HFFc6 (cell line): ENCODE measurements at regions not wholly inside any gene's neighbourhood (a gene's known extent, or its start where the extent isn't known, plus 50 kb on each side); places are given as distances from the start of the nearest gene placed in this dataset.
A peak's percentile ranks its signal among the peaks of the same experiment; 100 is the strongest.

Experiments
- DNase-seq: peaks from one replicate; pipeline ENCODE4 v3.0.0-alpha.2; 2018
- H3K27ac Mint-ChIP-seq: 2 replicates; pipeline ENCODE4 v1.8.0; 2020; ENCODE audit warnings: mild to moderate bottlenecking, mixed read lengths
- H3K27me3 Mint-ChIP-seq: 2 replicates; pipeline ENCODE4 v1.8.0; 2021; ENCODE audit warnings: mild to moderate bottlenecking, moderate library complexity, mixed read lengths; ENCODE audit not compliant: insufficient read depth
- H3K36me3 Mint-ChIP-seq: 2 replicates; pipeline ENCODE4 v1.8.0; 2021; ENCODE audit warnings: low read depth, mixed read lengths
- H3K4me1 Mint-ChIP-seq: 2 replicates; pipeline ENCODE4 v1.8.0; 2020; ENCODE audit warnings: low read depth, mixed read lengths
- H3K4me3 Mint-ChIP-seq: 2 replicates; pipeline ENCODE4 v1.8.0; 2020; ENCODE audit warnings: mild to moderate bottlenecking, moderate library complexity, mixed read lengths
- H3K9me3 Mint-ChIP-seq: 2 replicates; pipeline ENCODE4 v1.8.0; 2020; ENCODE audit warnings: mild to moderate bottlenecking, mixed read lengths
- TF ChIP-seq, protein P1 (sequence below): fragments of 200-600 bp; sonication (generic); IDR thresholded peaks from 2 replicates; pipeline ENCODE4 v1.5.0; 2021; ENCODE audit warnings: antibody characterized with exemption, mild to moderate bottlenecking

DNA sequence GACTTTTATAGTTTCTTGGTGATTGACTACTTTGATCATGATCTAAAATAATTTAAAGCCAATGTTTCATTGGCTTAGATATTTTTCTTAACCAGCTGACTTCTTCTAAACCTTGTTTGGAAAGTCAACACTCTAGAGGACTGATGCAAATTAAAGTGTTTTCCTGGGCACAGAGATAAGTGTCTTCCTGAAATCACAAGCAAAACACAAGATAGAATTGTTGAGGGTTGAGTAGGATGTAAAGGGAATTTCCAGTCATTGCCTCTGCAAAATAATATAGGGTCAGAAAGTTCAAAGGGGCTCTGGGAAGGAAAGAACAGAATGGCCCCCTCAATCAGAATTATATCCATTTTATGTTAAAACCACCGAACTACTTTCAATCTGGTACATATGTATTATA is 156.3 kb upstream of the LRIG3 start:
- Mint-ChIP-seq H3K4me3 (no peak overlapping the region), H3K4me1 (peaks cover 17% of the 10 kb centered on the region), H3K27me3 (no peaks in the 10 kb centered on the region; the same call in 1 of the 2 replicates), H3K27ac (no peak overlapping the region), H3K36me3 (no peaks in the 10 kb centered on the region), H3K9me3 (no peaks in the 10 kb centered on the region)
- TF ChIP-seq, protein P1, sequence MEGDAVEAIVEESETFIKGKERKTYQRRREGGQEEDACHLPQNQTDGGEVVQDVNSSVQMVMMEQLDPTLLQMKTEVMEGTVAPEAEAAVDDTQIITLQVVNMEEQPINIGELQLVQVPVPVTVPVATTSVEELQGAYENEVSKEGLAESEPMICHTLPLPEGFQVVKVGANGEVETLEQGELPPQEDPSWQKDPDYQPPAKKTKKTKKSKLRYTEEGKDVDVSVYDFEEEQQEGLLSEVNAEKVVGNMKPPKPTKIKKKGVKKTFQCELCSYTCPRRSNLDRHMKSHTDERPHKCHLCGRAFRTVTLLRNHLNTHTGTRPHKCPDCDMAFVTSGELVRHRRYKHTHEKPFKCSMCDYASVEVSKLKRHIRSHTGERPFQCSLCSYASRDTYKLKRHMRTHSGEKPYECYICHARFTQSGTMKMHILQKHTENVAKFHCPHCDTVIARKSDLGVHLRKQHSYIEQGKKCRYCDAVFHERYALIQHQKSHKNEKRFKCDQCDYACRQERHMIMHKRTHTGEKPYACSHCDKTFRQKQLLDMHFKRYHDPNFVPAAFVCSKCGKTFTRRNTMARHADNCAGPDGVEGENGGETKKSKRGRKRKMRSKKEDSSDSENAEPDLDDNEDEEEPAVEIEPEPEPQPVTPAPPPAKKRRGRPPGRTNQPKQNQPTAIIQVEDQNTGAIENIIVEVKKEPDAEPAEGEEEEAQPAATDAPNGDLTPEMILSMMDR, result no peak
- DNase-seq, result no peak

DNA sequence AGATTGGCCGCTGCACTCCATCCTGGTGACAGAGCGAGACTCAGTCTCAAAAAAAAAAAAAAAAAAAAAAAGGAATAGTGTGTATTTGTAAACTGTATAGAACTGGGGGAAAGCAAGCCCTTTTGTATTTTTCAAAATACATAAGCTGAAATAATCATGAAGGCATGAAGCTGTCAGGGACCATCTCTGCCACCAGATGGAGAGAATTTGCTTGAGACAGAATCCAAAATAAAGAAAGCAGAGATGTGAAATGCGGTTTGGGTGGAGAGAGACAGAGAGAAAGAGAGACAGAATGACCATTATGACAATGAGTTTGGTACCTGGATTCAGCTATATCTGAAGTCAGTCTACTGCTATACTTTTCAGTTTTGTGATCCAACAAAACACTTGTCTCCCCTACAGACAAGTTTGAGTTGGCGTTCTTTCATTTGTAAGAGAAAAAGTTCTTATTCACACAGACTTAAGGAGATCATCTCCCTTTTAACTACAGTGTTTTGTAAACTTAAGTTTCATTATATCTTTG is 155.7 kb upstream of the LRIG3 start:
- no peaks in the 10 kb centered on the region; the same call in 1 of the 2 replicates for H3K27me3 Mint-ChIP-seq
- H3K4me1 Mint-ChIP-seq, result peaks cover 20% of the 10 kb centered on the region
- no peak overlapping the region for H3K27ac Mint-ChIP-seq
- no peaks in the 10 kb centered on the region for H3K9me3 Mint-ChIP-seq
- no peaks in the 10 kb centered on the region for H3K36me3 Mint-ChIP-seq
- DNase-seq, result no peak
- H3K4me3 Mint-ChIP-seq, result no peak overlapping the region
- TF ChIP-seq, protein P1, result peak; percentile 33

DNA sequence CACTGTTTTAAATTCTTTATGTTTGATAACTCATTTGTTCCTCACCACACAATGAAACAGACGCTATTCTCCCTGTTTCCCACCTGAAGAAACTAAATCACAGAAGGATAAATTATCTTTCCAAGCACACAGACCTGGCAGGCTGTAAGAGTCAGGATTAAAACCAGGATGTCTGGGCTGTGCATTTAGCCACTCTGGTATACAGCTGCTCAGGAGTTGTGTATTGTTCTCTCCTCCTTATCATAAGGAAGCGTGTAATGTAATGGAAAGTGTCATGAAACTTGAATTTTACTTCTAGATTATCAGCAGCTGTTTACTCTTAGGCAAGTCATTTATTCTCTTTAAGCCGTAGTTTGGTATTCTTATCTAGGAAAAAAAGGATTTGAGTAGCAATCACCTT is 154.8 kb upstream of the LRIG3 start:
- TF ChIP-seq, protein P1, result no peak
- H3K27ac Mint-ChIP-seq, result no peak overlapping the region
- no peak for DNase-seq
- H3K27me3 Mint-ChIP-seq, result no peaks in the 10 kb centered on the region; the same call in 1 of the 2 replicates
- H3K4me3 Mint-ChIP-seq, result no peak overlapping the region
- no peaks in the 10 kb centered on the region for H3K36me3 Mint-ChIP-seq
- peaks cover 27% of the 10 kb centered on the region for H3K4me1 Mint-ChIP-seq
- no peaks in the 10 kb centered on the region for H3K9me3 Mint-ChIP-seq

DNA sequence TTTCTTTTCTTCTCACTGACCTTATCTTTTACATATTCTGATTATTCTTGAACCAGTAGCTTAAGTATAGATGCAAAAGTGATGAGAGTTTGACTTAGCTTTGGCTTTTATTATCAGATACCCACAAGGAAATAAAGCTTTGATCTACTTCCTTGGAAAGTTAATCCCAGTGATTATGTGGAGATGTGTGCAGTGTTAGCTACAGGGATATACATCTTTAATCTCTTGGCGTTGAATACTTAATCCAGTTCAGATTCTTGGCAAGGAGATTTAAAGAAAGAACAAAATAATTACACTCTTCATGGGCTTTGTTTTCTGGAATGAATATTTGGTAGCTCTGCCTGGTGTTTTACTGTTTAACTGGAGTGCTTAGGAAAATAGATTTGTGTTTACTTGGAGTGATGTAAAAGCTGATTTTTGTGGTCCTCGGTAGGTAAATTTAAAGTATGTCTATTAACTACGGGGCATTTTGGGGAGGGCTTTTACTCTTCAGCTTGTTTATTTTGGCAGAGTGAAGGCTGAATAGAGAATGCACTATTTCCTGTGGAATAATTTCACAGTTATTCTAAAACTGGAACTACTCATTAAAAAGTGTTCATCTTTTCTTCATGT is 150.1 kb upstream of the LRIG3 start:
- Mint-ChIP-seq H3K4me3 (peak overlapping the region; percentile 44), H3K36me3 (no peaks in the 10 kb centered on the region), H3K4me1 (peaks cover 46% of the 10 kb centered on the region), H3K27ac (peak overlapping the region; percentile 35), H3K27me3 (no peaks in the 10 kb centered on the region; the same call in 1 of the 2 replicates), H3K9me3 (no peaks in the 10 kb centered on the region)
- DNase-seq, result no peak
- TF ChIP-seq, protein P1, result no peak

DNA sequence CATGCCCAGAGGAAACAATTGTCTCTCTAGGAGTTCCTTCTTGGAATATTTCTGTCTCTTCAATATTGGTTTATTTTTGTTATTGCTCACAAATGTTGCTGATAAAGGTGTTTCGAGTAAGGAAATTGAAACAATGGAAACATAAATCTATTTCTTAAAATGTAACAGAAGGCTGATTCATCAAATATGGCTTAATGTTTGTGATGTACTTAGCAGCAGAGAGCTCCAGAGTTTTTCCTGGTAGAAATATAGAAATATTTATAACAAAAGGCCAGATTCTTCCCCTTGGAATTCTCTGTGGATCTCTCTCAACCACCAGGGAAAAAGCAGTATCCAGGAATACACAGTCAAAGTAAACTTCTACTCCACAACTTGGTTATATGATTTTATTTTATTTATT is 149.2 kb upstream of the LRIG3 start:
- H3K4me3 Mint-ChIP-seq, result no peak overlapping the region
- H3K27me3 Mint-ChIP-seq, result no peaks in the 10 kb centered on the region; the same call in 1 of the 2 replicates
- peaks cover 46% of the 10 kb centered on the region for H3K4me1 Mint-ChIP-seq
- no peaks in the 10 kb centered on the region for H3K36me3 Mint-ChIP-seq
- no peaks in the 10 kb centered on the region for H3K9me3 Mint-ChIP-seq
- TF ChIP-seq, protein P1, result no peak
- H3K27ac Mint-ChIP-seq, result no peak overlapping the region
- no peak for DNase-seq
